CD4-positive, alpha-beta T cell (primary cell): ENCODE measurements at regions not wholly inside any gene's neighbourhood (a gene's known extent, or its start where the extent isn't known, plus 50 kb on each side); places are given as distances from the start of the nearest gene placed in this dataset.

Source experiments
- ATAC-seq: fragments of 200-7000 bp; cut with Tn5 transposase; one replicate; pipeline ENCODE4 v1.10.0; 2022; ENCODE audit warnings: mild to moderate bottlenecking; ENCODE audit not compliant: poor library complexity
- CTCF ChIA-PET: fragments of 350-600 bp; sonication (Branson Sonifier 250); formaldehyde crosslinking; loops from one replicate; lab custom pipeline; 2021; ENCODE audit warnings: antibody characterized with exemption, inconsistent platforms; lab: Charles Lee
- POLR2A ChIA-PET: fragments of 350-600 bp; sonication (Branson Sonifier 250); formaldehyde crosslinking; loops from one replicate; lab custom pipeline; 2021; ENCODE audit warnings: antibody characterized with exemption, inconsistent platforms; lab: Charles Lee
- DNase-seq, 14 experiments: peaks; one replicate each; pipeline ENCODE4 v3.0.0-alpha.2; 2013 to 2020; ENCODE audit warnings: mixed read lengths in 2 of 14
- H3K27ac ChIP-seq, 2 donors: one replicate each; pipeline versions ENCODE4 v1.5.1 to v1.7.0; 2013; ENCODE audit warnings: low read length in 2 of 2, low read depth in 1 of 2, mild to moderate bottlenecking in 1 of 2
- H3K27me3 ChIP-seq, 2 experiments: 1 replicate in 1 of 2; 2 replicates in 1 of 2; pipeline versions ENCODE4 v1.6.1 to v1.7.0; 2013; ENCODE audit warnings: low read length in 2 of 2, control low read depth in 1 of 2, mild to moderate bottlenecking in 1 of 2, moderate library complexity in 1 of 2; ENCODE audit not compliant: insufficient read depth in 2 of 2, control insufficient read depth in 1 of 2
- H3K36me3 ChIP-seq: one replicate; pipeline ENCODE4 v1.6.1; 2013; ENCODE audit warnings: low read length, control low read depth; ENCODE audit not compliant: insufficient read depth
- H3K4me1 ChIP-seq: one replicate; pipeline ENCODE4 v1.6.1; 2013; ENCODE audit warnings: low read length, control low read depth; ENCODE audit not compliant: insufficient read depth
- H3K4me3 ChIP-seq: one replicate; pipeline ENCODE4 v1.5.1; 2013; ENCODE audit warnings: mild to moderate bottlenecking, low read length, moderate library complexity
- H3K9me3 ChIP-seq, 2 experiments: 1 replicate in 1 of 2; 2 replicates in 1 of 2; pipeline versions ENCODE4 v1.6.1 to v1.7.0; 2013; ENCODE audit warnings: low read length in 2 of 2, mild to moderate bottlenecking in 2 of 2, control low read depth in 1 of 2, moderate library complexity in 1 of 2; ENCODE audit not compliant: control insufficient read depth in 1 of 2, insufficient read depth in 1 of 2
- H3K27ac Mint-ChIP-seq: one replicate; pipeline ENCODE4 v1.8.0; 2020; ENCODE audit warnings: mixed read lengths
- H3K27me3 Mint-ChIP-seq: one replicate; pipeline ENCODE4 v1.8.0; 2021; ENCODE audit warnings: mixed read lengths
- H3K36me3 Mint-ChIP-seq: one replicate; pipeline ENCODE4 v1.8.0; 2021; ENCODE audit warnings: low read depth, mixed read lengths
- H3K4me1 Mint-ChIP-seq: one replicate; pipeline ENCODE4 v1.8.0; 2021; ENCODE audit warnings: low read depth, mixed read lengths
- H3K4me3 Mint-ChIP-seq: one replicate; pipeline ENCODE4 v1.8.0; 2020; ENCODE audit warnings: mild to moderate bottlenecking, mixed read lengths
- H3K9me3 Mint-ChIP-seq: one replicate; pipeline ENCODE4 v1.8.0; 2020; ENCODE audit warnings: mixed read lengths
- intact Hi-C, 2 experiments: fragments of 100-400 bp; cut with DNase I in 1 of 2; cut with micrococcal nuclease in 1 of 2; formaldehyde crosslinking; loops; one replicate each; pipeline versions ENCODE4 v1.15.1 to v1.9.0; 2023 to 2025; cut with DNase I, micrococcal nuclease
- TF ChIP-seq, protein P1 (sequence below): fragments of 200-600 bp; IDR thresholded peaks from one replicate; pipeline ENCODE4 v1.8.0; 2022; ENCODE audit warnings: antibody characterized with exemption, mild to moderate bottlenecking

DNA sequence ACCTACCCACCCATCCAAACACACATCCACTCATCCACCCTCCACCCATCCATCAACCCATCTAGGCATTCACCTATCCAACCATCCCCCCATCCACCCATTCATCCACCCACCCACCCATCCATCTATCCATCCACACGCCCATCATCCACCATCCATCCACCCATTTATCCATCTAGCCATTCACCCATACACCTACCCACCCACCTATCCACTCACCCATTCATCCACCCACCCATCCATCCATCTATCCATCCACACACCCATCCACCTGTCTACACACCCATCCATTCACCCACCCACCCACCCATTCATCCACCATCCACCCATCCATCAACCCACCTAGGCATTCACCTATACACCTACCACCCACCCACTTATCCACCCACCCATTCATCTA lies 72.6 kb upstream of the GALNT9 start:
- Mint-ChIP-seq H3K27ac (no peak overlapping the region), H3K27me3 (peaks cover 19% of the 10 kb centered on the region)
- POLR2A ChIA-PET: no interaction called here

DNA sequence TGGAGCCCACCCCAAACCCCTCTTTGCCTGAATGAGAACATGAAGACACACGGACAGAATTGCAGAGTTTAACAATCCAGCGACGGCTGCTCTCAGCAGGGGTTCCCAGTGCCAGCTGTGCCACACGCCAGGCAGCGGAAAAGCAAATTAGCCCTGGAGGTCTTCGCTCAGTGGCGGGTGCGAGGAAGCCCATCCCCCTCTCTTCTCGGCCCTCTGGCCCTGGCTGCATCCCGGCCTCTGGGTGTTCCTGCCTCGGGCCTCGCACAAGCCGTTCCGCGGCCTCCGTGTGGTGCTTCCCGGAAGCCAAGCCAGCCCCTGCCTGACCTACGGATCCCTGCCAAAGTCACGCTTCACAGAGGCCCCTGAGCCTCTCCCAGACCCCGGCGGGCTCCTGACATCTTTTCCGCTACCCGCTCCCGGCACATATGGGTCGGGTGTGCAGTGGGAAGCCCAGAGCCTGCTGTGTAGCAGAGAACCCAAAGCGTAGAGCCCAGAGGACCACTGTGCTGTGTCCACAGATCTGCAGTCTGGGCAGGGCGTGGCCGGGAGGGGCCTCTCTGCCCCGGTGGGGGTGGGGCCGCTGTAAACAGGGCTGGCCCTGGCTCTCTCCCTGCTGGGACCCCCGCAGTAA lies 70.7 kb upstream of the GALNT9 start:
- TF ChIP-seq, protein P1, sequence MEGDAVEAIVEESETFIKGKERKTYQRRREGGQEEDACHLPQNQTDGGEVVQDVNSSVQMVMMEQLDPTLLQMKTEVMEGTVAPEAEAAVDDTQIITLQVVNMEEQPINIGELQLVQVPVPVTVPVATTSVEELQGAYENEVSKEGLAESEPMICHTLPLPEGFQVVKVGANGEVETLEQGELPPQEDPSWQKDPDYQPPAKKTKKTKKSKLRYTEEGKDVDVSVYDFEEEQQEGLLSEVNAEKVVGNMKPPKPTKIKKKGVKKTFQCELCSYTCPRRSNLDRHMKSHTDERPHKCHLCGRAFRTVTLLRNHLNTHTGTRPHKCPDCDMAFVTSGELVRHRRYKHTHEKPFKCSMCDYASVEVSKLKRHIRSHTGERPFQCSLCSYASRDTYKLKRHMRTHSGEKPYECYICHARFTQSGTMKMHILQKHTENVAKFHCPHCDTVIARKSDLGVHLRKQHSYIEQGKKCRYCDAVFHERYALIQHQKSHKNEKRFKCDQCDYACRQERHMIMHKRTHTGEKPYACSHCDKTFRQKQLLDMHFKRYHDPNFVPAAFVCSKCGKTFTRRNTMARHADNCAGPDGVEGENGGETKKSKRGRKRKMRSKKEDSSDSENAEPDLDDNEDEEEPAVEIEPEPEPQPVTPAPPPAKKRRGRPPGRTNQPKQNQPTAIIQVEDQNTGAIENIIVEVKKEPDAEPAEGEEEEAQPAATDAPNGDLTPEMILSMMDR: no peak
- ChIA-PET CTCF (no interaction called here), POLR2A (no interaction called here)
- intact Hi-C loops: no loop called here
- ATAC-seq (no peak), DNase-seq (no peak)
- H3K4me3 Mint-ChIP-seq: no peak overlapping the region
- no peaks in the 10 kb centered on the region for H3K36me3 ChIP-seq
- H3K36me3 Mint-ChIP-seq: no peaks in the 10 kb centered on the region
- H3K4me3 ChIP-seq: no peak overlapping the region
- H3K27me3 Mint-ChIP-seq: peaks cover 15% of the 10 kb centered on the region
- H3K4me1 ChIP-seq: no peaks in the 10 kb centered on the region
- H3K9me3 Mint-ChIP-seq: no peaks in the 10 kb centered on the region
- H3K27ac ChIP-seq: no peak overlapping the region
- no peak overlapping the region for H3K27ac Mint-ChIP-seq
- H3K4me1 Mint-ChIP-seq: no peaks in the 10 kb centered on the region
- H3K9me3 ChIP-seq: peaks cover 0 to 20% of the 10 kb centered on the region in 2 experiments
- peaks cover 24 to 43% of the 10 kb centered on the region in 2 experiments for H3K27me3 ChIP-seq

More for the DNA sequence above, 72.6 kb upstream of the GALNT9 start:
- Histone ChIP-seq H3K27ac (no peak overlapping the region), H3K27me3 (peaks cover 27 to 43% of the 10 kb centered on the region in 2 experiments), H3K36me3 (no peaks in the 10 kb centered on the region), H3K4me3 (no peak overlapping the region), H3K4me1 (no peaks in the 10 kb centered on the region), H3K9me3 (peaks cover 0 to 20% of the 10 kb centered on the region in 2 experiments)
- H3K4me1 Mint-ChIP-seq: no peaks in the 10 kb centered on the region
- ATAC-seq: no peak
- TF ChIP-seq, protein P1: no peak
- H3K4me3 Mint-ChIP-seq: no peak overlapping the region
- no peaks in the 10 kb centered on the region for H3K9me3 Mint-ChIP-seq
- CTCF ChIA-PET: no interaction called here
- intact Hi-C loops: no loop called here
- no peaks in the 10 kb centered on the region for H3K36me3 Mint-ChIP-seq
- DNase-seq: no peak

DNA sequence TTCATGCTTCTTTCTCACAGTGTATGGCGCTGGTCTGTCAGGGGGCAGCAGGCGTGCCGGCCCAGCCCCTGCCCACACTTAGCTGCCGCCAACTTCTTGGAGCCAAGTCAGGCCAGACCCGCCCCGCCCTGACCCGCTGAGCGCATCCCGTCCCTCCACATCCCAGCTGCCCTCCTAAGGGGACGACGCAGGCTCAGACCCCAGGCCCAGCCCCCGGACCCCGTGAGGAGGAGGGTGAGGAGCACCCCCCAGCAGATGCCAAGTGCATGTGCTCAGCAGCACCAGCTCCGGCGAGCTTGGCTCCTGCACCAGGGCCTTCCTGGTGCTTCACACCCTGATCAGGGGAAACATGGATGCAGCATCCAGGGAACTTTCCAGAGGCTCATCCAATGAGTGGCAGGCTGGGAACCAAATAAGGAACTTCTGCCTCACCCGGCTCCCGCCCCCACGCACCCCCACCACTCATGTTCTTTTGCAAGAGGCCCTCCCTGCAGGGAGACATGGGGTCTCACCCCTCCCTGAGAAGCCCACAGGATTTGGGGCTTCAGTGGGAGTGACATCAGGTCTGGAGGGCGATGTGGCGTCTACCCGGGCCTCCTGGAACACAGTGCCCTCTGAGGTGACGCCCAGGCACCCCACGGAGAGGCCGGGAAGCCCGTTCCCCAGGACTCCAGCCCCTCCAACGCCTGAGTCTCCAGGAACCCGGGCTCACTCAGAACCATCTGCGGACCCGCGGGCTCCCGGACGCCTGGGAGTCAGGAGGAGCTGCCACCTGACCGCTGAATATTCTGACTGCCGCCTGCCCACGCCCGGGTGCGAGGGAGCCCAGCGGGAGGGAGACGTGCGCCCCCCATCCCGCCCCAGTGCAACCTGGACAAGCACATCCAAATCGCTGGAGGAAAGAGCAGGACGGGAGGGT lies 70.0 kb upstream of the GALNT9 start:
- no peak overlapping the region for H3K4me3 ChIP-seq
- H3K27ac ChIP-seq: no peak overlapping the region
- H3K4me1 Mint-ChIP-seq: no peaks in the 10 kb centered on the region
- no peak overlapping the region for H3K27ac Mint-ChIP-seq
- H3K9me3 Mint-ChIP-seq: no peaks in the 10 kb centered on the region
- peaks cover 24 to 39% of the 10 kb centered on the region in 2 experiments for H3K27me3 ChIP-seq
- H3K4me1 ChIP-seq: no peaks in the 10 kb centered on the region
- H3K27me3 Mint-ChIP-seq: peaks cover 18% of the 10 kb centered on the region
- no peaks in the 10 kb centered on the region for H3K36me3 ChIP-seq
- no peak overlapping the region for H3K4me3 Mint-ChIP-seq
- ATAC-seq (no peak), DNase-seq (no peak)
- intact Hi-C loops: no loop called here
- ChIA-PET CTCF (no interaction called here), POLR2A (no interaction called here)
- TF ChIP-seq, protein P1: no peak
- no peaks in the 10 kb centered on the region for H3K36me3 Mint-ChIP-seq
- H3K9me3 ChIP-seq: peaks cover 0 to 20% of the 10 kb centered on the region in 2 experiments
